ENCODE measurements at regions not wholly inside any gene's neighbourhood (a gene's known extent, or its start where the extent isn't known, plus 50 kb on each side); places are given as distances from the start of the nearest gene placed in this dataset.

DNA sequence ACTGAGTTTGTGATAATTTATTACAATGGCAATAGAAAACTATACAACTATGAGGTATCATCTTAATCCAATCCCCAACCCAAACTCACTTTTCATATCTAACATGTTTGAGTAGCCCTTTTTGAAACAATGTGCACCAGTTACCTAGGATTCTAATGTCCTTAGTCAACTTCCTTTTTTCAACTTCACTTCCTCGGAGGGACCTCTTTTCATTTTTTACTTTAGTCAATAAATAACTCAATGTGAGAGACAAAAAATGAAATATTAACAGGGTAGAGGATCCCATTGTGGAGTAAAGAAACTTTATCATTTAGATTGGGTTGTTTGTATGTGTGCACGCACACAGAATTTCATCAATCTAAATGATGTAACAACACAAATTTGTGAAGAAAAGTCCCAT lies 193.6 kb upstream of the LRRC3B start:
- intact Hi-C loops (cut with micrococcal nuclease) (no loop called here), dilution Hi-C loops (cut with MboI; ENCODE audit: extremely low pct_ligation_motif_present, low sequenced_read_pairs) (no loop called here)
- no peaks in the 10 kb centered on the region for H3K36me3 ChIP-seq (ENCODE audit: control insufficient read depth in 2 of 2, extremely low read depth in 1 of 2, insufficient read depth in 2 of 2, low read length in 2 of 2)
- no peaks in the 10 kb centered on the region for H3K4me1 ChIP-seq (ENCODE audit: control insufficient read depth, extremely low read depth, insufficient read depth, low read length)
- FAIRE-seq (no peak), DNase-seq (ENCODE audit: low read depth, low spot score) (no peak)
- no peaks in the 10 kb centered on the region for H3K27me3 ChIP-seq (ENCODE audit: control insufficient read depth in 2 of 2, insufficient read depth in 2 of 2, low read length in 2 of 2)
- H3K9me1 ChIP-seq (replicated peaks; ENCODE audit: control insufficient read depth, extremely low read depth, insufficient read depth, low read length): no peaks in the 10 kb centered on the region
- no peaks in the 10 kb centered on the region for H4K20me1 ChIP-seq (replicated peaks; ENCODE audit: control insufficient read depth, extremely low read depth, insufficient read depth, low read length)
- H2AFZ ChIP-seq (ENCODE audit: low read depth, low read length): no peak overlapping the region
- H3K9ac ChIP-seq (replicated peaks; ENCODE audit: extremely low read depth, insufficient read depth, low read length): no peak overlapping the region
- H3K4me3 ChIP-seq (replicated peaks in 1 of 3; ENCODE audit: insufficient read depth in 1 of 3, low read depth in 1 of 3, low read length in 3 of 3): no peak overlapping the region
- no peak for TF ChIP-seq EZH2 (IDR thresholded peaks at IDR 0.05; ENCODE audit: borderline replicate concordance, low read depth, low read length, severe bottlenecking)
- TF ChIP-seq FOS (IDR thresholded peaks at IDR 0.05; ENCODE audit: borderline replicate concordance, insufficient read depth, low read length): no peak
- no peak for TF ChIP-seq MAX (IDR thresholded peaks at IDR 0.05; ENCODE audit: insufficient read depth, insufficient read length)
- no peak for TF ChIP-seq POLR2AphosphoS5 (IDR thresholded peaks at IDR 0.05; ENCODE audit: insufficient read depth, low read depth, low read length)
- no peak for TF ChIP-seq POLR2A (IDR thresholded peaks at IDR 0.05; ENCODE audit: low read depth, low read length)
- no peaks in the 10 kb centered on the region for H3K9me3 ChIP-seq (replicated peaks; ENCODE audit: control insufficient read depth, insufficient read depth, low read length)
- no peak overlapping the region for H3K27ac ChIP-seq (ENCODE audit: insufficient read depth, low read depth, low read length)
- ChIA-PET CTCF (no interaction called here), POLR2A (no interaction called here)
- no TSS peak for BruUV-seq (replicated peaks)
- no peak overlapping the region for H3K4me2 ChIP-seq (ENCODE audit: insufficient read depth, low read length)
- no peaks in the 10 kb centered on the region for H3K79me2 ChIP-seq (ENCODE audit: control insufficient read depth, insufficient read depth, low read length)

GRCh38 chr3:26437678-26438077 lies 184.9 kb upstream of the LRRC3B start:
- H3K9ac ChIP-seq (replicated peaks; ENCODE audit: extremely low read depth, insufficient read depth, low read length): no peak overlapping the region
- H3K9me1 ChIP-seq (replicated peaks; ENCODE audit: control insufficient read depth, extremely low read depth, insufficient read depth, low read length): no peaks in the 10 kb centered on the region
- TF ChIP-seq POLR2A (IDR thresholded peaks at IDR 0.05; ENCODE audit: low read depth, low read length) (no peak), CTCF (IDR thresholded peaks at IDR 0.05; ENCODE audit: extremely low read depth in 1 of 2, insufficient read depth in 1 of 2, low read depth in 1 of 2, low read length in 2 of 2) (no peak), MYC (IDR thresholded peaks at IDR 0.05; ENCODE audit: low read depth, low read length) (no peak), EZH2 (IDR thresholded peaks at IDR 0.05; ENCODE audit: borderline replicate concordance, low read depth, low read length, severe bottlenecking) (no peak), FOS (IDR thresholded peaks at IDR 0.05; ENCODE audit: borderline replicate concordance, insufficient read depth, low read length) (no peak), JUN (IDR thresholded peaks at IDR 0.05; ENCODE audit: borderline replicate concordance, insufficient read depth, insufficient read length, low read depth) (no peak)
- H3K79me2 ChIP-seq (ENCODE audit: control insufficient read depth, insufficient read depth, low read length): no peaks in the 10 kb centered on the region
- no peaks in the 10 kb centered on the region for H4K20me1 ChIP-seq (replicated peaks; ENCODE audit: control insufficient read depth, extremely low read depth, insufficient read depth, low read length)
- intact Hi-C loops (cut with micrococcal nuclease) (no loop called here), dilution Hi-C loops (cut with MboI; ENCODE audit: extremely low pct_ligation_motif_present, low sequenced_read_pairs) (no loop called here)
- no peak overlapping the region for H3K27ac ChIP-seq (ENCODE audit: insufficient read depth, low read depth, low read length)
- H3K9me3 ChIP-seq (replicated peaks; ENCODE audit: control insufficient read depth, insufficient read depth, low read length): no peaks in the 10 kb centered on the region
- CTCF ChIA-PET: no interaction called here
- POLR2A ChIA-PET: no interaction called here
- no TSS peak for BruUV-seq (replicated peaks)
- H3K4me3 ChIP-seq (replicated peaks in 1 of 3; ENCODE audit: insufficient read depth in 1 of 3, low read depth in 1 of 3, low read length in 3 of 3): no peak overlapping the region
- H3K4me1 ChIP-seq (ENCODE audit: control insufficient read depth, extremely low read depth, insufficient read depth, low read length): no peaks in the 10 kb centered on the region
- no peaks in the 10 kb centered on the region for H3K27me3 ChIP-seq (ENCODE audit: control insufficient read depth in 2 of 2, insufficient read depth in 2 of 2, low read length in 2 of 2)
- H3K4me2 ChIP-seq (ENCODE audit: insufficient read depth, low read length): no peak overlapping the region
- FAIRE-seq: no peak
- DNase-seq (ENCODE audit: low read depth, low spot score): no peak
- no peaks in the 10 kb centered on the region for H3K36me3 ChIP-seq (ENCODE audit: control insufficient read depth in 2 of 2, extremely low read depth in 1 of 2, insufficient read depth in 2 of 2, low read length in 2 of 2)
- H2AFZ ChIP-seq (ENCODE audit: low read depth, low read length): no peak overlapping the region

Data from endothelial cell of umbilical vein (primary cell).